ENCODE measurements at regions not wholly inside any gene's neighbourhood (a gene's known extent, or its start where the extent isn't known, plus 50 kb on each side); places are given as distances from the start of the nearest gene placed in this dataset.

GRCh38 chr2:8620611-8621382 lies 61.1 kb upstream of the ID2 start:
- Histone ChIP-seq H3K4me1 (replicated peaks in 1 of 2) (no peaks in the 10 kb centered on the region), H3K27me3 (no peaks in the 10 kb centered on the region), H3K4me3 (no peak overlapping the region), H3K36me3 (replicated peaks in 1 of 2) (no peaks in the 10 kb centered on the region), H3K9me3 (replicated peaks in 1 of 3) (no peaks in the 10 kb centered on the region), H3K27ac (peak overlapping the region in 1 of 5 donors; percentile 50)
- TF ChIP-seq CTCF (IDR thresholded peaks at IDR 0.05): no peak
- TF ChIP-seq POLR2A (IDR thresholded peaks at IDR 0.05): no peak
- peak in 1 of 7 donors; percentile 52 for DNase-seq
- intact Hi-C loops (cut with DNase I): no loop called here
- WGBS, 4 donors: 65 to 72% (median 68%) methylated on average over 7 of the region's 7 CpGs

GRCh38 chr2:8622199-8622911 lies 59.5 kb upstream of the ID2 start:
- WGBS, 4 donors: 77 to 90% (median 84%) methylated on average over 3 to 7 of the region's 7 CpGs
- Histone ChIP-seq H3K27me3 (no peaks in the 10 kb centered on the region), H3K4me1 (replicated peaks in 1 of 2) (no peaks in the 10 kb centered on the region), H3K9me3 (replicated peaks in 1 of 3) (no peaks in the 10 kb centered on the region), H3K4me3 (no peak overlapping the region), H3K27ac (no peak overlapping the region), H3K36me3 (replicated peaks in 1 of 2) (no peaks in the 10 kb centered on the region)
- DNase-seq: no peak
- TF ChIP-seq POLR2A (IDR thresholded peaks at IDR 0.05): no peak
- TF ChIP-seq CTCF (IDR thresholded peaks at IDR 0.05): no peak
- intact Hi-C loops (cut with DNase I): no loop called here

GRCh38 chr2:8622924-8623465 lies 58.9 kb upstream of the ID2 start:
- WGBS, 4 donors: 84 to 88% (median 87%) methylated on average over 10 to 13 of the region's 13 CpGs
- Histone ChIP-seq H3K4me1 (replicated peaks in 1 of 2) (no peaks in the 10 kb centered on the region), H3K9me3 (replicated peaks in 1 of 3) (no peaks in the 10 kb centered on the region), H3K4me3 (no peak overlapping the region), H3K27me3 (no peaks in the 10 kb centered on the region), H3K36me3 (replicated peaks in 1 of 2) (no peaks in the 10 kb centered on the region), H3K27ac (no peak overlapping the region)
- no peak for DNase-seq
- intact Hi-C loops (cut with DNase I): no loop called here
- TF ChIP-seq CTCF (IDR thresholded peaks at IDR 0.05): no peak
- TF ChIP-seq POLR2A (IDR thresholded peaks at IDR 0.05): no peak

GRCh38 chr2:8623576-8623957 lies 58.3 kb upstream of the ID2 start:
- intact Hi-C loops (cut with DNase I): no loop called here
- no peaks in the 10 kb centered on the region for H3K27me3 ChIP-seq
- H3K27ac ChIP-seq: no peak overlapping the region
- H3K4me3 ChIP-seq: no peak overlapping the region
- no peak for TF ChIP-seq CTCF (IDR thresholded peaks at IDR 0.05)
- no peak for TF ChIP-seq POLR2A (IDR thresholded peaks at IDR 0.05)
- no peaks in the 10 kb centered on the region for H3K36me3 ChIP-seq (replicated peaks in 1 of 2)
- WGBS, 4 donors: 83 to 88% (median 85%) methylated on average over 12 of the region's 12 CpGs
- H3K9me3 ChIP-seq (replicated peaks in 1 of 3): no peaks in the 10 kb centered on the region
- no peak for DNase-seq
- no peaks in the 10 kb centered on the region for H3K4me1 ChIP-seq (replicated peaks in 1 of 2)

Measured in adrenal gland (tissue), 9 donors.